ENCODE measurements at regions not wholly inside any gene's neighbourhood (a gene's known extent, or its start where the extent isn't known, plus 50 kb on each side); places are given as distances from the start of the nearest gene placed in this dataset.

DNA sequence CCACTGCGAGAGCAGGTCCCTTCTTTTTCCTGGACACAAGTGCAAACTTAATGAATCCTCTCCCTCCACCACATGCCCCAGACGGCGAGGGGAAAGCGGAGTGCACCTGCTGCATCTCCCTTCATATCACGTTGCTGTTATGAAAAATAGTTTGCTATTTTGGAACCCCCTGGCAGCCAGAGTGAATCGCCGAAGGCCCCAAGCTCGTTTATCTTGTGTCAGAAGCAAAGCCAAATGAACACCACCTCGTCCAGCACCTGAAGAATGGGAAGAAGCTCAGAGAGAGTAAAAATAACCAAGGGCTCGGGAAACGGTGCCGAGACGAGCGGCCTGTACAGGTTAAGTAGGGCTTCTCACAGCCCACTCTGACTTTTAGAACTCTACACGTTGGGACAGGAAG lies 394.6 kb upstream of the RORA start:
- Histone ChIP-seq H3K4me1 (ENCODE audit: control insufficient read depth in 1 of 2, insufficient read depth in 2 of 2, low read length in 2 of 2) (no peaks in the 10 kb centered on the region), H3K27ac (ENCODE audit: low read length) (no peak overlapping the region), H3K4me3 (ENCODE audit: low read depth in 1 of 2, low read length in 2 of 2) (no peak overlapping the region), H3K27me3 (ENCODE audit: low read depth, low read length) (no peaks in the 10 kb centered on the region), H3K36me3 (ENCODE audit: control insufficient read depth in 1 of 2, insufficient read depth in 2 of 2, low read length in 2 of 2) (no peaks in the 10 kb centered on the region), H3K9me3 (ENCODE audit: control insufficient read depth in 1 of 2, low read length in 2 of 2) (no peaks in the 10 kb centered on the region)

DNA sequence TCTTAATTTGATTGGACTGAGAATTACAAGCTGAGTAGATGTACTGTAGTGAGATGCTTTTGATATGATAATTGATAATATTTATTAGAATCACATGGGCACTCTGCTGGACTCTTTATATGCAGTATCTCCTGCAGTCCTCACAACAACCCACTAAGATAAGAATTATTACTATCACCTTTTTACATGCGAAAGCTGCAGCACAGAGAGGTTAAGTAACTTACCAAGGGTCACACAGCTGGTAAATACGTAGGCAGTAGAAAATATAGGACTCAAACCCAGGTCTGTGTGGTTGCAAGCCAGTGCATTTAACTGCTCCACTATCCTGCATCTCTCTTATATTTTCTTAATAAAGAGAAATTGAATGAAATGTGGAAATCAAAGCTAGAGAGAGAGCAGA lies 392.8 kb upstream of the RORA start:
- no peak overlapping the region for H3K4me3 ChIP-seq (ENCODE audit: low read depth in 1 of 2, low read length in 2 of 2)
- no peaks in the 10 kb centered on the region for H3K4me1 ChIP-seq (ENCODE audit: control insufficient read depth in 1 of 2, insufficient read depth in 2 of 2, low read length in 2 of 2)
- H3K27ac ChIP-seq (ENCODE audit: low read length), result no peak overlapping the region
- peaks cover 0 to 10% of the 10 kb centered on the region in 2 donors for H3K9me3 ChIP-seq (ENCODE audit: control insufficient read depth in 1 of 2, low read length in 2 of 2)
- H3K36me3 ChIP-seq (ENCODE audit: control insufficient read depth in 1 of 2, insufficient read depth in 2 of 2, low read length in 2 of 2), result no peaks in the 10 kb centered on the region
- H3K27me3 ChIP-seq (ENCODE audit: low read depth, low read length), result no peaks in the 10 kb centered on the region

DNA sequence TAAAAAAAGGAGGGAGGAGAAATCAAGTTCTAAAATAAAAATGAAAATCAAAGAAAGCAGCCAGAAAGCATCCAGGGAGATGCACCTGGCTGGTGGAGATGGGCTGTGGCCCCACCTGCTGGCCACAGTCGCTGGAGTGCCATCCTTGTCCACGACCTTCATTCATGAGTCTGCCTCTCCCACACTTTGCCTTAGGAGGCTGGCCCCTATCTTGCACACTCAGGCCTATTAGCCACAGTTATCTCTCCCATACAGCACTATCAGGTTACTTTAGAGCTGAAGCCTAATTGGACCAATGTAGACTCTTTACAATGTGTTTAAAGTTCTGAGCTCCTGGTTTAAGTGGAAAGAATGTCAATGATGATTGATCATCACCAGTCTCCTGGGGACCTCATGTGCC lies 392.0 kb upstream of the RORA start:
- Histone ChIP-seq H3K4me3 (ENCODE audit: low read depth in 1 of 2, low read length in 2 of 2) (no peak overlapping the region), H3K27me3 (ENCODE audit: low read depth, low read length) (no peaks in the 10 kb centered on the region), H3K4me1 (ENCODE audit: control insufficient read depth in 1 of 2, insufficient read depth in 2 of 2, low read length in 2 of 2) (no peaks in the 10 kb centered on the region), H3K27ac (ENCODE audit: low read length) (no peak overlapping the region), H3K9me3 (ENCODE audit: control insufficient read depth in 1 of 2, low read length in 2 of 2) (peaks cover 0 to 10% of the 10 kb centered on the region in 2 donors), H3K36me3 (ENCODE audit: control insufficient read depth in 1 of 2, insufficient read depth in 2 of 2, low read length in 2 of 2) (no peaks in the 10 kb centered on the region)

DNA sequence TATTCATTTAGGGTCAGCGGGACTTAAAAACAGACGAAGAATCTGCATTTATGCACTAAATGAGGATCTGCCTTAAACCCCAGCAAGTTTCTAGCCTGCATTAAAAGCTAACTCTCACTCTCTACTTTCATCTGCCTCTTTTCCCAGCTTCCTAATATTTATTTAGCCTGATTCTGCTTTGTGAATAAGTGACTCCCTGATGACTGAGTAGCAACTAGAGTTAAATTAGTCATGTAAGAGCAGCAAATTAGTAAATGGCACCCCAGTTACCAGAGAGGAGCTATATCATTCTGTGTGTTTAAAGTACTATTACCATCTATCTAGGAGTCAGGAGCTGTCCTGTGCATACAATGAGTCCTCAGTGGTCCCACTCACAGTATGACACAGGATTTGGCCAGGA lies 391.0 kb upstream of the RORA start:
- Histone ChIP-seq H3K36me3 (ENCODE audit: control insufficient read depth in 1 of 2, insufficient read depth in 2 of 2, low read length in 2 of 2) (no peaks in the 10 kb centered on the region), H3K27me3 (ENCODE audit: low read depth, low read length) (no peaks in the 10 kb centered on the region), H3K4me1 (ENCODE audit: control insufficient read depth in 1 of 2, insufficient read depth in 2 of 2, low read length in 2 of 2) (no peaks in the 10 kb centered on the region), H3K4me3 (ENCODE audit: low read depth in 1 of 2, low read length in 2 of 2) (no peak overlapping the region), H3K27ac (ENCODE audit: low read length) (no peak overlapping the region), H3K9me3 (ENCODE audit: control insufficient read depth in 1 of 2, low read length in 2 of 2) (peaks cover 0 to 10% of the 10 kb centered on the region in 2 donors)

DNA sequence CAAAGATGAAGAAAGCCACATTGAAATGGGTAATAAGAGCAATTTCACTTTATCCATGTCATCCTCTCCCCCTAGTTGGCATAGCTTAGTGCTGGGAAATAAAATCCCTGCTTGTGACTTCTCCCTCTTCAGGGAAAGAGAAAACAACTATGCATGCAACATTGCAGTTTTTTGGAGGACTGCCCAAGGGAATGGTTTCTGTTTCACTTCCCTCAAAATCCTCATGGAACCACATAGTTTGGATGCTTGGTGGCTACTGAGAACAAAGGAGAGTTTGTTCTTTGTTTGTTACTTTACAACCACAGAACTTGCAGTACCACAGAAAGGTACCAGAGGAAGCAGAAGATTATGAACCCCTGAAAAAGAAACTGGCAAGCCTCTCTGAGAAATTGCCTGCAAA lies 384.6 kb upstream of the RORA start:
- H3K36me3 ChIP-seq (ENCODE audit: control insufficient read depth in 1 of 2, insufficient read depth in 2 of 2, low read length in 2 of 2), result no peaks in the 10 kb centered on the region
- peaks cover 0 to 20% of the 10 kb centered on the region in 2 donors for H3K9me3 ChIP-seq (ENCODE audit: control insufficient read depth in 1 of 2, low read length in 2 of 2)
- H3K27me3 ChIP-seq (ENCODE audit: low read depth, low read length), result no peaks in the 10 kb centered on the region
- no peaks in the 10 kb centered on the region for H3K4me1 ChIP-seq (ENCODE audit: control insufficient read depth in 1 of 2, insufficient read depth in 2 of 2, low read length in 2 of 2)
- no peak overlapping the region for H3K4me3 ChIP-seq (ENCODE audit: low read depth in 1 of 2, low read length in 2 of 2)
- no peak overlapping the region for H3K27ac ChIP-seq (ENCODE audit: low read length)

DNA sequence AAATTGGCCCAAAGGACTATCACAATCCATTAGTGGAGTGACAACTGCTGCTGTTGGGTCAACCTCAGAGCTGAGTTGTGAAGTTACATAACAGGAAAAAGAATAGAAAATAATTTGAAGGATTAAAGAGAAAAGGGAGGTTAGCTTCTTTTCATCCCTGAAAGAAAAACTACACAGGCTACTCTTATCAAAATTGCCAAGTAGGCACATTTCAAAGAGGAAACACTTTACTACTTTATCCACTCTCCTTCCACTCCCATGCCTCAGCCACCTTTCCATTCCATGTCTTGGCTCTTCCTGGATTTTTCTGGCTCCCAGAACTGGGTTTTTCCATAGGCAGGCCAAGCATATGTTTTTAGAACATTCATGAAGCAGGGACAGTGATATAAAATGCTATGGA lies 384.0 kb upstream of the RORA start:
- H3K4me3 ChIP-seq (ENCODE audit: low read depth in 1 of 2, low read length in 2 of 2), result no peak overlapping the region
- H3K36me3 ChIP-seq (ENCODE audit: control insufficient read depth in 1 of 2, insufficient read depth in 2 of 2, low read length in 2 of 2), result no peaks in the 10 kb centered on the region
- H3K9me3 ChIP-seq (ENCODE audit: control insufficient read depth in 1 of 2, low read length in 2 of 2), result peaks cover 0 to 20% of the 10 kb centered on the region in 2 donors
- no peak overlapping the region for H3K27ac ChIP-seq (ENCODE audit: low read length)
- H3K27me3 ChIP-seq (ENCODE audit: low read depth, low read length), result no peaks in the 10 kb centered on the region
- H3K4me1 ChIP-seq (ENCODE audit: control insufficient read depth in 1 of 2, insufficient read depth in 2 of 2, low read length in 2 of 2), result no peaks in the 10 kb centered on the region

DNA sequence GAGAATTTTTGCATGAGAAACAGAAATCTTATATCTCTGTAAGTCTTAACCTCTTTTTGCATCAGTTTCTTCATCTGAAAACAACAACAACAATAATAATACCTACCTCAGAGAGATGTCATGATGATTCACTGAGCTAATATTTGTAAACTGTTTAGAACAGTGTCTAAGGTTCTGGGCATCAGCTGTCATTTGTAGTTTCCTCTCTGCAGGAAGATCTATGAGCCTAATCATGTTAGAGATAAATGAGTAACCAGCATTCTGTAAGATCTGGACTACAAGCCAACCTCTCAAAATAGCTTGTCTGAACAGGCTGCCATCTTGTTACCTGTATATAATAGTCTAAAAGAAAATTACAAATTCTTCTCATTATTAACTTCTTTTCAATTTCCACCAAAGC lies 383.0 kb upstream of the RORA start:
- no peak overlapping the region for H3K4me3 ChIP-seq (ENCODE audit: low read depth in 1 of 2, low read length in 2 of 2)
- H3K36me3 ChIP-seq (ENCODE audit: control insufficient read depth in 1 of 2, insufficient read depth in 2 of 2, low read length in 2 of 2), result no peaks in the 10 kb centered on the region
- no peaks in the 10 kb centered on the region for H3K4me1 ChIP-seq (ENCODE audit: control insufficient read depth in 1 of 2, insufficient read depth in 2 of 2, low read length in 2 of 2)
- peaks cover 0 to 11% of the 10 kb centered on the region in 2 donors for H3K9me3 ChIP-seq (ENCODE audit: control insufficient read depth in 1 of 2, low read length in 2 of 2)
- no peak overlapping the region for H3K27ac ChIP-seq (ENCODE audit: low read length)
- H3K27me3 ChIP-seq (ENCODE audit: low read depth, low read length), result no peaks in the 10 kb centered on the region

DNA sequence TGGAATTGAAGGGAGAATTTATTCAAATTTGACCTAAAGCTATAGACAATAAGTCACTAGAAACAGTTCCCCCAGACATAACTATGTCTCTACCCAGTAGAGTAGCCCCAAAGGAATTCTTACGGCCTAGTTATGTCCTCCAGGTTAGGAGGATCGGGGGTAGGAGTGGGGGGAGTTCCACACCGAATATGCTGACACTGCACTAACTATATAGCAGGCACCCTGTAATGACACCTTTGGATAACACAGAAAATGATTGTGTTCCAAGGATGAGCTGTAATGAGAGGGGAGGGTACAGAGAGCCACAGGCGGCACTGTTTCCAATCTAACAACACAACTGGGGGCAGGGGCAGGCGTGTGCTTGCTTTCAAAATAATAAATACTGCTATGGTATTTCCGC lies 376.2 kb upstream of the RORA start:
- no peaks in the 10 kb centered on the region for H3K27me3 ChIP-seq (ENCODE audit: low read depth, low read length)
- no peaks in the 10 kb centered on the region for H3K36me3 ChIP-seq (ENCODE audit: control insufficient read depth in 1 of 2, insufficient read depth in 2 of 2, low read length in 2 of 2)
- H3K4me1 ChIP-seq (ENCODE audit: control insufficient read depth in 1 of 2, insufficient read depth in 2 of 2, low read length in 2 of 2), result no peaks in the 10 kb centered on the region
- H3K4me3 ChIP-seq (ENCODE audit: low read depth in 1 of 2, low read length in 2 of 2), result no peak overlapping the region
- H3K9me3 ChIP-seq (ENCODE audit: control insufficient read depth in 1 of 2, low read length in 2 of 2), result no peaks in the 10 kb centered on the region
- no peak overlapping the region for H3K27ac ChIP-seq (ENCODE audit: low read length)

DNA sequence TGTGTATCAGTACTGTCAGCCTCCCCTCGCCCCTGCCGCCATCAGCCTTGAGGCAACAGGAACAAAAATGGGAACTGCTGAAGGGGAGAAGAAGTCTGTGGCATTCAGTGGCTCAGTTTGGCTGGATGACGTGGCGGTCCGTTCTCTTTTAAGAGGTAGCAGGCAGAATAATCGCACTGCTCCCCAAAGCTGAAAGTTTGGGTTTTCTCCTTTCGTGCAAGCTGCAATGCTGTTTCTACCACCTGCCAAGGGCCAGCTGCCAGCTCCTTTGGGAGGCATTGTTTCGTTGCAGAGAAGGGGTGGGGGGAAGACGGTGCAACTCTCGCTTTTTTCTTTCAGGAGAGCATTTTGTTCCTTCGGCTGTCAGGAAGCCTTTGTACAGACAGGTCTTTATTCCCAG lies 369.6 kb upstream of the RORA start:
- no peaks in the 10 kb centered on the region for H3K36me3 ChIP-seq (ENCODE audit: control insufficient read depth in 1 of 2, insufficient read depth in 2 of 2, low read length in 2 of 2)
- H3K4me1 ChIP-seq (ENCODE audit: control insufficient read depth in 1 of 2, insufficient read depth in 2 of 2, low read length in 2 of 2), result no peaks in the 10 kb centered on the region
- H3K9me3 ChIP-seq (ENCODE audit: control insufficient read depth in 1 of 2, low read length in 2 of 2), result no peaks in the 10 kb centered on the region
- no peaks in the 10 kb centered on the region for H3K27me3 ChIP-seq (ENCODE audit: low read depth, low read length)
- H3K4me3 ChIP-seq (ENCODE audit: low read depth in 1 of 2, low read length in 2 of 2), result no peak overlapping the region
- no peak overlapping the region for H3K27ac ChIP-seq (ENCODE audit: low read length)

DNA sequence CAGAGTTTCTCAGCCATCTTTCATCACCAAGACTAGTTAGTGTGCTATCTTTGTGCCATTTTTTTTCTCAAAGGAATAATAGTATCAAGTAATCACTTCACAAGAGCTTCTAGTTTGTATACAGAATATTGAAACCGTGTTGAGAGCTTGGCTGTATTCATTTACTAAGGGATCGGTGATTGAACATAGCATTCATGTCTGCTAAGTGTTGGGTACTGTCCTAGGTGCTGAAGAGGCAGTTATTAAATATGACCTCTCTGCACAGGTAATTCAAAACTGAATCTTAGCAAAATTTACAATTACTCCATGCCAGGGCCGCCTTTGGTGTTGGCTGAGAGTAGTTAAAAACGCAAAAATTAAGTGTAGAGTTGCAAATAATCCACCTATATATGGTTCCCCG lies 355.3 kb upstream of the RORA start:
- no peaks in the 10 kb centered on the region for H3K27me3 ChIP-seq (ENCODE audit: low read depth, low read length)
- no peaks in the 10 kb centered on the region for H3K4me1 ChIP-seq (ENCODE audit: control insufficient read depth in 1 of 2, insufficient read depth in 2 of 2, low read length in 2 of 2)
- H3K4me3 ChIP-seq (ENCODE audit: low read depth in 1 of 2, low read length in 2 of 2), result no peak overlapping the region
- H3K36me3 ChIP-seq (ENCODE audit: control insufficient read depth in 1 of 2, insufficient read depth in 2 of 2, low read length in 2 of 2), result no peaks in the 10 kb centered on the region
- H3K9me3 ChIP-seq (ENCODE audit: control insufficient read depth in 1 of 2, low read length in 2 of 2), result peaks cover 0 to 4% of the 10 kb centered on the region in 2 donors
- no peak overlapping the region for H3K27ac ChIP-seq (ENCODE audit: low read length)

DNA sequence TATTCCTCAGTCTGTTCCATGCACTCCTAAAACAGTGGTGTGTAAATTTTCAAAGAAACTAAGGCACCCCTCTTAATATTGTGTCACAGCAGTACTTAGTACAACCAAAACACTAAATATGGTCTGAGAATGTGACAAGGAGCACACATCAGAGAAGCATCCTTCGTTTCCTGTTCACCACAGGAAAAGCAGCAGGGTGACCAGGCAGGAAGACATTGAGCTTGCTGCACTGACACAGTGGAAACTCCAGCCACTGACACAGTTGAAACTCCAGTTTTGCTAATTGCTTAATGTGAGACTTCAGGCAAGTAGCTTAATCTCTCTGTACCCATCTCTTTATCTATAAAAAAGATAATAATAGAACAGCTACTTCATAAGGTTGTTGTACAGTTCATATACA lies 353.0 kb upstream of the RORA start:
- H3K27ac ChIP-seq (ENCODE audit: low read length), result no peak overlapping the region
- H3K4me3 ChIP-seq (ENCODE audit: low read depth in 1 of 2, low read length in 2 of 2), result no peak overlapping the region
- H3K9me3 ChIP-seq (ENCODE audit: control insufficient read depth in 1 of 2, low read length in 2 of 2), result peaks cover 0 to 4% of the 10 kb centered on the region in 2 donors
- no peaks in the 10 kb centered on the region for H3K36me3 ChIP-seq (ENCODE audit: control insufficient read depth in 1 of 2, insufficient read depth in 2 of 2, low read length in 2 of 2)
- H3K27me3 ChIP-seq (ENCODE audit: low read depth, low read length), result no peaks in the 10 kb centered on the region
- no peaks in the 10 kb centered on the region for H3K4me1 ChIP-seq (ENCODE audit: control insufficient read depth in 1 of 2, insufficient read depth in 2 of 2, low read length in 2 of 2)

DNA sequence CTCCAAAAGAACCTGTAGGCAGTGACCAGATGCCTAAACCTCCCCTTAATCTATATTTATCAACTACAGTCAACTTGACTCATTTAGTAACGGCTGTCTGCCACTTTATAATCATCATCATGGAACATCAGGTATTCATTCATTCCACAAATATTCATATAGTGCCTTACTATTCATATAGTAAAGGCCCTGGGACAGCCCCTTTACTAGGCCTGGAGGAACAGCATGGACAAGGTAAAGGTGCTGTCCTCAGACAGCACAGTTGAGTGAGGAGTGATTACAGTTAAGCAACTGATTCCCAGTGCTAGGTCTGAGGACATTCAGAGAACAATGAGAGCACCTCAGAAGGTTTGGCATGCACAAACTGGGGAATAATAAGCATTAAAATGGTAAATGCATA lies 346.5 kb upstream of the RORA start:
- Histone ChIP-seq H3K4me1 (ENCODE audit: control insufficient read depth in 1 of 2, insufficient read depth in 2 of 2, low read length in 2 of 2) (no peaks in the 10 kb centered on the region), H3K4me3 (ENCODE audit: low read depth in 1 of 2, low read length in 2 of 2) (no peak overlapping the region), H3K9me3 (ENCODE audit: control insufficient read depth in 1 of 2, low read length in 2 of 2) (no peaks in the 10 kb centered on the region), H3K27ac (ENCODE audit: low read length) (no peak overlapping the region), H3K36me3 (ENCODE audit: control insufficient read depth in 1 of 2, insufficient read depth in 2 of 2, low read length in 2 of 2) (no peaks in the 10 kb centered on the region), H3K27me3 (ENCODE audit: low read depth, low read length) (no peaks in the 10 kb centered on the region)
